ENCODE measurements at regions not wholly inside any gene's neighbourhood (a gene's known extent, or its start where the extent isn't known, plus 50 kb on each side); places are given as distances from the start of the nearest gene placed in this dataset.

DNA sequence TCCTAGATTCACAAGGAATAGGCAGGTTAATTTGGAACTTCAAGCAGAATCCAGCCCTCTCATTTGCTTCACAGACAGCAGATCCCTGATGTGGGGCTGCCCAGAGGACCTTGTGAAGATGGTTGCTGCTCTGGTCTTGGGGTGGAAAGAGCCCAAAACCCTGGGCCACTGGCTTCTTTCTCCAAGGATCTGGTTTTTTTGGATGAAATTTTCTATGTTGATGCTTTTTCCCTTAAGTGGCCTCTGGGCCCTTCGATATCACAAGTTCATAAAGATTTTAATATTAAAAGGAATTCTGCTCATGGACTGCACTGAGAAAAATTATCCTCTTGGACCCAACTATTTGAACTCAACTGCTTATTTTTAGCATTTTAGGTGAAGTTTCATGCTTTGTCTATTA is 421.1 kb downstream of the KLF5 start:
- in situ Hi-C loops (cut with MboI; ENCODE audit: low sequenced_read_pairs) = no loop called here
- CTCF ChIA-PET = no interaction called here

More for the DNA sequence above, 421.1 kb downstream of the KLF5 start:
- DNase-seq (no peak), ATAC-seq (ENCODE audit: low read depth) (no peak)
- H3K36me3 ChIP-seq (ENCODE audit: control insufficient read depth, insufficient read depth, low read length) = no peaks in the 10 kb centered on the region
- no peak overlapping the region for H4K91ac ChIP-seq (ENCODE audit: insufficient read depth, low read depth, low read length)
- no peak overlapping the region for H3K18ac ChIP-seq (ENCODE audit: low read depth, low read length)
- intact Hi-C loops (cut with micrococcal nuclease) (no loop called here), dilution Hi-C loops (cut with HindIII; ENCODE audit: low sequenced_read_pairs, unreplicated experiment) (no loop called here)
- no peak overlapping the region for H2AK9ac ChIP-seq (replicated peaks; ENCODE audit: low read depth, low read length, poor library complexity)
- no peak overlapping the region for H2AK5ac ChIP-seq (ENCODE audit: low read depth, low read length)
- WGBS, 2 experiments (ENCODE audit: extremely low coverage in 2 of 2, insufficient read length in 1 of 2) = no CpG with 5 or more reads among the region's 1 CpG
- H3K27ac ChIP-seq (ENCODE audit: insufficient read depth, low read length) = no peak overlapping the region
- H3K4ac ChIP-seq (ENCODE audit: low read depth, low read length) = no peak overlapping the region
- no peak overlapping the region for H3K56ac ChIP-seq (ENCODE audit: extremely low read depth, insufficient read depth, low read length)
- no peak overlapping the region for H3K14ac ChIP-seq (replicated peaks; ENCODE audit: low read depth, low read length)
- no peak overlapping the region for H2BK120ac ChIP-seq (ENCODE audit: low read depth, low read length)
- no peak overlapping the region for H3K23ac ChIP-seq (ENCODE audit: low read depth, low read length)
- H3K9me3 ChIP-seq (ENCODE audit: control insufficient read depth, insufficient read depth, low read length) = no peaks in the 10 kb centered on the region
- H4K20me1 ChIP-seq (ENCODE audit: insufficient read depth, low read length) = no peaks in the 10 kb centered on the region
- no peak overlapping the region for H2AFZ ChIP-seq (replicated peaks; ENCODE audit: low read length, poor library complexity)
- no peak overlapping the region for H3K9ac ChIP-seq (ENCODE audit: low read depth, low read length)
- H4K8ac ChIP-seq (ENCODE audit: low read depth in 2 of 2, low read length in 2 of 2) = no peak overlapping the region
- no peaks in the 10 kb centered on the region for H3K9me1 ChIP-seq (ENCODE audit: insufficient read depth, low read length)
- no peaks in the 10 kb centered on the region for H3K79me1 ChIP-seq (ENCODE audit: low read depth in 1 of 2, low read length in 2 of 2)
- H2BK15ac ChIP-seq (ENCODE audit: low read depth, low read length) = no peak overlapping the region
- no peak overlapping the region for H3K4me3 ChIP-seq (ENCODE audit: insufficient read depth, low read depth, low read length)
- H3K27me3 ChIP-seq (ENCODE audit: control insufficient read depth, insufficient read depth, low read length) = no peaks in the 10 kb centered on the region
- no peak overlapping the region for H2BK5ac ChIP-seq (ENCODE audit: low read depth, low read length, poor library complexity, severe bottlenecking)
- no peak for TF ChIP-seq MXI1 (IDR thresholded peaks at IDR 0.05; ENCODE audit: borderline replicate concordance, low read depth, low read length)
- TF ChIP-seq POLR2A (IDR thresholded peaks at IDR 0.05; ENCODE audit: low read depth, low read length) = no peak
- TF ChIP-seq NFE2L2 (IDR thresholded peaks at IDR 0.05; ENCODE audit: low read depth, low read length) = no peak
- TF ChIP-seq, protein P1, sequence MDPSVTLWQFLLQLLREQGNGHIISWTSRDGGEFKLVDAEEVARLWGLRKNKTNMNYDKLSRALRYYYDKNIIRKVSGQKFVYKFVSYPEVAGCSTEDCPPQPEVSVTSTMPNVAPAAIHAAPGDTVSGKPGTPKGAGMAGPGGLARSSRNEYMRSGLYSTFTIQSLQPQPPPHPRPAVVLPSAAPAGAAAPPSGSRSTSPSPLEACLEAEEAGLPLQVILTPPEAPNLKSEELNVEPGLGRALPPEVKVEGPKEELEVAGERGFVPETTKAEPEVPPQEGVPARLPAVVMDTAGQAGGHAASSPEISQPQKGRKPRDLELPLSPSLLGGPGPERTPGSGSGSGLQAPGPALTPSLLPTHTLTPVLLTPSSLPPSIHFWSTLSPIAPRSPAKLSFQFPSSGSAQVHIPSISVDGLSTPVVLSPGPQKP (IDR thresholded peaks at IDR 0.05; ENCODE audit: borderline replicate concordance, low read depth, low read length) = no peak
- no peak for TF ChIP-seq BHLHE40 (IDR thresholded peaks at IDR 0.05; ENCODE audit: low read depth, low read length)
- TF ChIP-seq, protein P2, sequence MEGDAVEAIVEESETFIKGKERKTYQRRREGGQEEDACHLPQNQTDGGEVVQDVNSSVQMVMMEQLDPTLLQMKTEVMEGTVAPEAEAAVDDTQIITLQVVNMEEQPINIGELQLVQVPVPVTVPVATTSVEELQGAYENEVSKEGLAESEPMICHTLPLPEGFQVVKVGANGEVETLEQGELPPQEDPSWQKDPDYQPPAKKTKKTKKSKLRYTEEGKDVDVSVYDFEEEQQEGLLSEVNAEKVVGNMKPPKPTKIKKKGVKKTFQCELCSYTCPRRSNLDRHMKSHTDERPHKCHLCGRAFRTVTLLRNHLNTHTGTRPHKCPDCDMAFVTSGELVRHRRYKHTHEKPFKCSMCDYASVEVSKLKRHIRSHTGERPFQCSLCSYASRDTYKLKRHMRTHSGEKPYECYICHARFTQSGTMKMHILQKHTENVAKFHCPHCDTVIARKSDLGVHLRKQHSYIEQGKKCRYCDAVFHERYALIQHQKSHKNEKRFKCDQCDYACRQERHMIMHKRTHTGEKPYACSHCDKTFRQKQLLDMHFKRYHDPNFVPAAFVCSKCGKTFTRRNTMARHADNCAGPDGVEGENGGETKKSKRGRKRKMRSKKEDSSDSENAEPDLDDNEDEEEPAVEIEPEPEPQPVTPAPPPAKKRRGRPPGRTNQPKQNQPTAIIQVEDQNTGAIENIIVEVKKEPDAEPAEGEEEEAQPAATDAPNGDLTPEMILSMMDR (conservative IDR thresholded peaks at IDR 0.05; ENCODE audit: low read depth, low read length) = no peak
- no peak for TF ChIP-seq CHD1 (IDR thresholded peaks at IDR 0.05; ENCODE audit: low read depth, low read length)
- TF ChIP-seq MAZ (IDR thresholded peaks at IDR 0.05; ENCODE audit: borderline replicate concordance, low read depth, low read length) = no peak
- no peak for TF ChIP-seq SMC3 (IDR thresholded peaks at IDR 0.05; ENCODE audit: low read depth, low read length)
- H4K5ac ChIP-seq (ENCODE audit: low read depth, low read length) = no peak overlapping the region
- no peak overlapping the region for H2BK20ac ChIP-seq (ENCODE audit: low read depth, low read length)
- POLR2A ChIA-PET (ENCODE audit: unreplicated experiment) = no interaction called here
- no peaks in the 10 kb centered on the region for H3K4me1 ChIP-seq (ENCODE audit: control insufficient read depth, insufficient read depth, low read length)
- BruUV-seq (replicated peaks) = no TSS peak
- H3K4me2 ChIP-seq (ENCODE audit: low read depth, low read length) = no peak overlapping the region
